Activated B cell treated with CpG ODN at 0.5 μM for 24 hours (primary cell): ENCODE measurements at regions not wholly inside any gene's neighbourhood (a gene's known extent, or its start where the extent isn't known, plus 50 kb on each side); places are given as distances from the start of the nearest gene placed in this dataset.

Source experiments
- ATAC-seq: fragments of 200-7000 bp; cut with Tn5 transposase; one replicate; pipeline ENCODE4 v1.10.0; 2021; ENCODE audit warnings: low read depth, mild to moderate bottlenecking, moderate library complexity
- CTCF ChIA-PET: fragments of 350-600 bp; sonication (Branson Sonifier 250); formaldehyde crosslinking; loops from one replicate; lab custom pipeline; 2021; ENCODE audit warnings: antibody characterized with exemption; lab: Charles Lee
- POLR2A ChIA-PET: fragments of 350-600 bp; sonication (Branson Sonifier 250); formaldehyde crosslinking; loops from one replicate; lab custom pipeline; 2021; ENCODE audit warnings: antibody characterized with exemption; lab: Charles Lee
- DNase-seq: peaks from one replicate; pipeline ENCODE4 v3.0.0; 2022
- H3K27ac Mint-ChIP-seq: one replicate; pipeline ENCODE4 v1.8.0; 2020; ENCODE audit warnings: mixed read lengths
- H3K27me3 Mint-ChIP-seq: one replicate; pipeline ENCODE4 v1.8.0; 2021; ENCODE audit warnings: mixed read lengths
- H3K36me3 Mint-ChIP-seq: one replicate; pipeline ENCODE4 v1.8.0; 2021; ENCODE audit warnings: low read depth, mixed read lengths
- H3K4me1 Mint-ChIP-seq: one replicate; pipeline ENCODE4 v1.8.0; 2021; ENCODE audit warnings: mixed read lengths
- H3K4me3 Mint-ChIP-seq: one replicate; pipeline ENCODE4 v1.8.0; 2020; ENCODE audit warnings: mild to moderate bottlenecking, mixed read lengths
- H3K9me3 Mint-ChIP-seq: one replicate; pipeline ENCODE4 v1.8.0; 2020; ENCODE audit warnings: mixed read lengths
- CTCF ChIP-seq: fragments of 200-600 bp; IDR thresholded peaks from one replicate; pipeline ENCODE4 v1.8.0; 2022; ENCODE audit warnings: antibody characterized with exemption, mild to moderate bottlenecking
- intact Hi-C: fragments of 100-400 bp; cut with micrococcal nuclease; formaldehyde crosslinking; loops from one replicate; pipeline ENCODE4 v1.15.1; 2024

- Mint-ChIP-seq H3K4me3 (no peak overlapping the region), H3K27ac (no peak overlapping the region), H3K9me3 (no peaks in the 10 kb centered on the region), H3K4me1 (peaks cover 27% of the 10 kb centered on the region), H3K27me3 (no peaks in the 10 kb centered on the region), H3K36me3 (no peaks in the 10 kb centered on the region)
- no peak for ATAC-seq
- DNase-seq: no peak
- no peak for TF ChIP-seq CTCF
- ChIA-PET CTCF (no interaction called here), POLR2A (interaction anchor here (0.6 kb wide), 1 partner anchor 9 kb away, joined by 3 read pairs; no protein-coding TSS in a partner anchor)
- intact Hi-C loops: no loop called here
Observed at GRCh38 chr15:38622304-38622703, 57.7 kb upstream of the RASGRP1 start.

GRCh38 chr15:38622908-38623307, 58.3 kb upstream of the RASGRP1 start:
- H3K27ac Mint-ChIP-seq: no peak overlapping the region
- H3K27me3 Mint-ChIP-seq: no peaks in the 10 kb centered on the region
- H3K36me3 Mint-ChIP-seq: no peaks in the 10 kb centered on the region
- peaks cover 27% of the 10 kb centered on the region for H3K4me1 Mint-ChIP-seq
- ChIA-PET CTCF (no interaction called here), POLR2A (interaction anchor here (0.6 kb wide), 1 partner anchor 9 kb away, joined by 3 read pairs; no protein-coding TSS in a partner anchor)
- no peak overlapping the region for H3K4me3 Mint-ChIP-seq
- no peaks in the 10 kb centered on the region for H3K9me3 Mint-ChIP-seq
- no peak for TF ChIP-seq CTCF
- intact Hi-C loops: no loop called here
- no peak for ATAC-seq
- DNase-seq: no peak

GRCh38 chr15:38623744-38624143, 59.1 kb upstream of the RASGRP1 start:
- DNase-seq: no peak
- H3K4me3 Mint-ChIP-seq: no peak overlapping the region
- no peaks in the 10 kb centered on the region for H3K36me3 Mint-ChIP-seq
- intact Hi-C loops: no loop called here
- no peak for ATAC-seq
- H3K27me3 Mint-ChIP-seq: no peaks in the 10 kb centered on the region
- peaks cover 27% of the 10 kb centered on the region for H3K4me1 Mint-ChIP-seq
- TF ChIP-seq CTCF: no peak
- ChIA-PET CTCF (interaction anchor here (1.0 kb wide), 1 partner anchor 59 kb away, joined by 4 read pairs; no protein-coding TSS in a partner anchor), POLR2A (no interaction called here)
- H3K9me3 Mint-ChIP-seq: no peaks in the 10 kb centered on the region
- no peak overlapping the region for H3K27ac Mint-ChIP-seq

GRCh38 chr15:38624244-38625205, 59.9 kb upstream of the RASGRP1 start:
- ChIA-PET CTCF (interaction anchor here (1.0 to 1.3 kb wide), 3 partner anchors 12 to 61 kb away, joined by 3 to 4 read pairs (median 3); no protein-coding TSS in a partner anchor), POLR2A (no interaction called here)
- peaks cover 27% of the 10 kb centered on the region for H3K4me1 Mint-ChIP-seq
- H3K36me3 Mint-ChIP-seq: no peaks in the 10 kb centered on the region
- H3K9me3 Mint-ChIP-seq: no peaks in the 10 kb centered on the region
- DNase-seq: no peak
- no peak for ATAC-seq
- no peak overlapping the region for H3K4me3 Mint-ChIP-seq
- no peak overlapping the region for H3K27ac Mint-ChIP-seq
- no peak for TF ChIP-seq CTCF
- H3K27me3 Mint-ChIP-seq: no peaks in the 10 kb centered on the region
- intact Hi-C loops: no loop called here

GRCh38 chr15:38625886-38626285, 61.3 kb upstream of the RASGRP1 start:
- intact Hi-C loops: loop anchor here (2.0 kb wide), 1 partner anchor 15 kb away; no protein-coding TSS in a partner anchor
- ChIA-PET POLR2A (interaction anchor here (1.7 kb wide), 1 partner anchor 62 kb away, joined by 6 read pairs; the partner anchor contains the start of gene RASGRP1), CTCF (interaction anchor here (1.3 kb wide), 2 partner anchors 58 to 62 kb away, joined by 3 read pairs; no protein-coding TSS in a partner anchor)
- no peak overlapping the region for H3K4me3 Mint-ChIP-seq
- DNase-seq (no peak), ATAC-seq (no peak)
- H3K27ac Mint-ChIP-seq: no peak overlapping the region
- no peaks in the 10 kb centered on the region for H3K9me3 Mint-ChIP-seq
- peaks cover 15% of the 10 kb centered on the region for H3K4me1 Mint-ChIP-seq
- no peaks in the 10 kb centered on the region for H3K27me3 Mint-ChIP-seq
- no peak for TF ChIP-seq CTCF
- H3K36me3 Mint-ChIP-seq: no peaks in the 10 kb centered on the region
